PC-9 (cell line): ENCODE measurements at regions not wholly inside any gene's neighbourhood (a gene's known extent, or its start where the extent isn't known, plus 50 kb on each side); places are given as distances from the start of the nearest gene placed in this dataset.

Experiments used
- BruUV-seq: library from RNA; stranded (reverse); fragments of 400-500 nt; replicated peaks from 2 replicates; lab custom pipeline; 2021; lab: Mats Ljungman, UMichigan
- CTCF ChIA-PET: fragments of 300-600 bp; sonication (Branson Sonifier 250); formaldehyde crosslinking; loops from one replicate; lab custom pipeline; 2022; ENCODE audit warnings: antibody characterized with exemption; lab: Charles Lee
- POLR2A ChIA-PET: fragments of 300-600 bp; sonication (Branson Sonifier 250); formaldehyde crosslinking; loops from one replicate; lab custom pipeline; 2022; ENCODE audit warnings: antibody characterized with exemption; ENCODE audit not compliant: unreplicated experiment; lab: Charles Lee
- DNase-seq, 2 experiments: peaks; one replicate each; pipeline versions ENCODE4 v3.0.0 to v3.0.0-alpha.2; 2015 to 2022; ENCODE audit warnings: mixed read lengths in 1 of 2
- H2AFZ ChIP-seq: fragments of 200-600 bp; sonication (generic); 2 replicates; pipeline ENCODE4 v1.8.1; 2017; ENCODE audit warnings: antibody characterized with exemption
- H3F3A ChIP-seq: fragments of 200-600 bp; sonication (generic); 2 replicates; pipeline ENCODE4 v1.8.1; 2017; ENCODE audit warnings: antibody characterized with exemption, mild to moderate bottlenecking, low read depth; ENCODE audit not compliant: insufficient read depth
- H3K27ac ChIP-seq: fragments of 200-600 bp; sonication (generic); 2 replicates; pipeline ENCODE4 v1.6.1; 2016; ENCODE audit warnings: mixed run types
- H3K27me3 ChIP-seq: fragments of 200-600 bp; sonication (generic); 2 replicates; pipeline ENCODE4 v1.6.1; 2016; ENCODE audit warnings: low read depth, mixed run types; ENCODE audit not compliant: insufficient read depth
- H3K36me3 ChIP-seq: fragments of 200-600 bp; sonication (generic); 2 replicates; pipeline ENCODE4 v1.6.1; 2016; ENCODE audit warnings: low read depth, mixed run types
- H3K4me1 ChIP-seq: fragments of 200-600 bp; sonication (generic); replicated peaks from 2 replicates; pipeline ENCODE4 v1.6.1; 2016; ENCODE audit warnings: mixed run types; ENCODE audit not compliant: insufficient read depth
- H3K4me2 ChIP-seq: fragments of 200-600 bp; sonication (generic); 2 replicates; pipeline ENCODE4 v1.6.1; 2017; ENCODE audit warnings: mixed run types
- H3K4me3 ChIP-seq: fragments of 200-600 bp; sonication (generic); 2 replicates; pipeline ENCODE4 v1.6.1; 2016; ENCODE audit warnings: mixed run types
- H3K79me2 ChIP-seq: fragments of 200-600 bp; sonication (generic); 2 replicates; pipeline ENCODE4 v1.6.1; 2017; ENCODE audit warnings: low read depth, mixed run types
- H3K9me2 ChIP-seq: fragments of 200-600 bp; sonication (generic); 2 replicates; pipeline ENCODE4 v1.8.1; 2017; ENCODE audit warnings: mild to moderate bottlenecking; ENCODE audit not compliant: insufficient read depth
- H3K9me3 ChIP-seq: fragments of 200-600 bp; sonication (generic); 2 replicates; pipeline ENCODE4 v1.8.1; 2016; ENCODE audit warnings: low read depth; ENCODE audit not compliant: insufficient read depth
- H4K20me1 ChIP-seq: fragments of 200-600 bp; sonication (generic); 2 replicates; pipeline ENCODE4 v1.8.1; 2017; ENCODE audit not compliant: insufficient read depth
- CTCF ChIP-seq: fragments of 200-600 bp; sonication (generic); conservative IDR thresholded peaks from 2 replicates; pipeline ENCODE4 v1.6.1; 2017; ENCODE audit warnings: mixed run types, antibody characterized with exemption, mild to moderate bottlenecking, moderate library complexity
- EZH2 ChIP-seq: fragments of 200-600 bp; sonication (generic); IDR thresholded peaks from 2 replicates; pipeline ENCODE4 v1.8.0; 2017; ENCODE audit warnings: antibody characterized with exemption, low read depth
- intact Hi-C: fragments of 100-400 bp; cut with micrococcal nuclease; formaldehyde crosslinking; loops from one replicate; pipeline ENCODE4 v1.10.0; 2022; ENCODE audit not compliant: unreplicated experiment

- H4K20me1 ChIP-seq = no peaks in the 10 kb centered on the region
- no peak overlapping the region for H3K4me3 ChIP-seq
- no peaks in the 10 kb centered on the region for H3K9me3 ChIP-seq
- intact Hi-C loops = no loop called here
- no peak overlapping the region for H3K4me2 ChIP-seq
- BruUV-seq = no TSS peak
- POLR2A ChIA-PET = no interaction called here
- H3K27ac ChIP-seq = no peak overlapping the region
- no peaks in the 10 kb centered on the region for H3K79me2 ChIP-seq
- no peak overlapping the region for H2AFZ ChIP-seq
- no peaks in the 10 kb centered on the region for H3K36me3 ChIP-seq
- no peaks in the 10 kb centered on the region for H3K27me3 ChIP-seq
- no peaks in the 10 kb centered on the region for H3K9me2 ChIP-seq
- H3F3A ChIP-seq = no peaks in the 10 kb centered on the region
- CTCF ChIA-PET = no interaction called here
- TF ChIP-seq CTCF = no peak
- TF ChIP-seq EZH2 = no peak
- no peak for DNase-seq
- no peaks in the 10 kb centered on the region for H3K4me1 ChIP-seq
Measured at GRCh38 chr12:47573146-47573659, 132.6 kb downstream of the RPAP3 start.

GRCh38 chr12:47570151-47570550, 135.7 kb downstream of the RPAP3 start:
- ChIA-PET POLR2A (no interaction called here), CTCF (no interaction called here)
- Histone ChIP-seq H3K4me1 (no peaks in the 10 kb centered on the region), H3F3A (no peaks in the 10 kb centered on the region), H4K20me1 (no peaks in the 10 kb centered on the region), H2AFZ (no peak overlapping the region), H3K27me3 (no peaks in the 10 kb centered on the region), H3K4me2 (no peak overlapping the region), H3K27ac (no peak overlapping the region), H3K79me2 (no peaks in the 10 kb centered on the region), H3K4me3 (no peak overlapping the region), H3K9me3 (no peaks in the 10 kb centered on the region), H3K36me3 (no peaks in the 10 kb centered on the region), H3K9me2 (no peaks in the 10 kb centered on the region)
- DNase-seq = no peak
- intact Hi-C loops = no loop called here
- no TSS peak for BruUV-seq
- TF ChIP-seq CTCF (no peak), EZH2 (no peak)

- Histone ChIP-seq H3K27ac (no peak overlapping the region), H3K27me3 (no peaks in the 10 kb centered on the region), H3K36me3 (no peaks in the 10 kb centered on the region), H2AFZ (no peak overlapping the region), H3K4me1 (peaks cover 5% of the 10 kb centered on the region; the same call in 1 of the 2 replicates), H3K4me3 (no peak overlapping the region), H3K9me3 (no peaks in the 10 kb centered on the region), H3K79me2 (no peaks in the 10 kb centered on the region), H3K4me2 (no peak overlapping the region), H3K9me2 (no peaks in the 10 kb centered on the region), H4K20me1 (no peaks in the 10 kb centered on the region), H3F3A (no peaks in the 10 kb centered on the region)
- no TSS peak for BruUV-seq
- intact Hi-C loops = no loop called here
- POLR2A ChIA-PET = no interaction called here
- TF ChIP-seq CTCF (no peak), EZH2 (no peak)
- CTCF ChIA-PET = no interaction called here
- no peak for DNase-seq
Measured at GRCh38 chr12:47562201-47562600, 143.6 kb downstream of the RPAP3 start.
